SIG-M5 treated with dmso at 0.1 percent for 504 hours (cell line): ENCODE measurements at regions not wholly inside any gene's neighbourhood (a gene's known extent, or its start where the extent isn't known, plus 50 kb on each side); places are given as distances from the start of the nearest gene placed in this dataset.

ENCODE experiments used
- DNase-seq: peaks from one replicate; lab custom pipeline; 2025; ENCODE audit not compliant: unreplicated experiment; lab: John Stamatoyannopoulos, UW

DNA sequence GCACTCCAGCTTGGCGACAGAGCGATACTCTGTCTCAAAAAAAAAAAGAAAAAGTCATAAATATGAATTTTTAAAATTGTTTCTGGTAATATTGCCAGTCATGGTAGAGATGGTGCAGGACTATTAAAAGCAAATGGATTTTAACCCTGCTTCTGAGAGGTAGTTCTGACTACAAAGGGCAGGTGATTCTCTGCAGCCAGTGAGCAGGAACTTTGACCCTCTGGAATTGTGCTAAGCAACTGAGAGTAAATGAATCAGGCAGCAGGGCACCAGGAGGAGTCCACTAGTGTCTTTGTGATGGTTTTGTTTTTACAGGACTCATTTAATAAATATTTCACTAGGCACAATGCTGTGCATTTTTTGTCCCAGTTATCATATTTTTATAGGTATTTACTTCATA, 781.2 kb downstream of the TLE4 start:
- no peak for DNase-seq

DNA sequence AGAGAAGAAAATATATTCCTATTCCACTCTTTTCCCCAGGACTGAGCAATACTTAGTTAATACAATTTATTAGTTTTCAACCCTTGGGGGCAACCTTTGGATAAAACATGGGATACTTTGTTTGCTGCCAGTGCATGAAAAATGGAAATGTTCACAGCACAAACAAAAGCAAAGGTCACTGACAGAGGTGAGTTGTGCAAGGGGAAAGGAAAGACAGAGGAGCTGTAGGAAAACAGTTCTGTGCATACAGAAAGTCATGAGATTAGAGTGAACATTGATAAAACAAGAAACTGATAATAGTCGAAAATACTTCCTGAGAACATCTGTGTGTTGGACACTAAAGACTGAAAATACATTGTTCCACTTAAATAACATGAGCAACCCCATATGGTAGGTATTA, 779.8 kb downstream of the TLE4 start:
- DNase-seq: no peak

DNA sequence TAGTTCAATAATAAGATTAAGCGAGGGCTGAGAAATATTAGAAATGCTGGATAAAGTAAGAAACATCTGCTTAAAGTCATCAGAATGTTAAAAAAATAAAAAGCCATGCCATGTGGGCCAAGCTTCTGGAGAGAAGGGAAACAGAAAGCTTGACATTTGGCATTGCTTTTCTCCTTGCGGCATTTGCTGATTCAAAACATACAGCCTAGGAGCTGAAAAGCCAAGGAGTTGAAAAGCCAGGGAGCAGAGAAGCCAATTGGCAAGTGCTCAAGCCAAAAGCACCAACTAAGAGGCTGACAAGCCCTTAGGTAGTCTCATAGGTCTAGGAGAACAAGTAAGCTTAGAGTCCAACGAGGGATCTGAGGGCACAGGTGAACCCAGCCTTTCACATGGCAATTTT, 754.3 kb downstream of the TLE4 start:
- DNase-seq: no peak

DNA sequence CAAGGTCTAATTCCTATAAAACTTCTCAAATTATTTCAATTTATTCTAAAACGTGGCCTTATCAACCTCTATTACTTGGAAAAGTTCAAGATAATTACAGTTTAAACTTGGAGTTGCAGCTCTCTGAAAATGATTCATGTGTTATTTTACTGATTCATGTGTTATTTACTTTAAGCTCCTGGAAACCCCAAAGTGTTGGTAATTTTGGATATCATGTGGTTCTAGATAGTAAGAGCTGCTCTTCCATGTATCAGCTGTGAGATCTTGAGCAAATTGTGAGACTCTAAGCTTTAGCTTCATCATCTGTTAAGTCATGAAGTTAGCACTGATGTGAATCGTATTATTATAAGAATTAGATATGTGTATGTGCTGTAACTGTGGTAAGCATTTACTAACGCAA, 749.2 kb downstream of the TLE4 start:
- no peak for DNase-seq

DNA sequence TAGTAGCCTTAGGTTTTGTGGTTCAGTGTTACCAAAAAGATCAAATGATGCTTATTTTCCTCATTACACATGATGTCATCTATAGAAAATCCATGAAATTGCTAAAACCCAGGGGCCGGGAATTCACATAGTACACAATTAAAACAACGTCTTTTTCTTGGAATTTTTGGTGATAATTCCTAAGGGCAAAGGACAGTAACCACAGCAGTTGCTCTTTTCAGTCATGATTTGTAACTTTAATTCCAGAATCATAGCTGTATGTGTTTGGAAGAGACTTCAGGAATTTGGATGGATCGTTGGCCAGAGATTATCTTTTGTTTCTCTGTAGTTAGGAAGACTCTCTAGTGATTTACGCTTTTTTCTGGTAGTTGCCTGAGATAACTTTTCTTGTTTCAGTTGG, 748.7 kb downstream of the TLE4 start:
- no peak for DNase-seq

DNA sequence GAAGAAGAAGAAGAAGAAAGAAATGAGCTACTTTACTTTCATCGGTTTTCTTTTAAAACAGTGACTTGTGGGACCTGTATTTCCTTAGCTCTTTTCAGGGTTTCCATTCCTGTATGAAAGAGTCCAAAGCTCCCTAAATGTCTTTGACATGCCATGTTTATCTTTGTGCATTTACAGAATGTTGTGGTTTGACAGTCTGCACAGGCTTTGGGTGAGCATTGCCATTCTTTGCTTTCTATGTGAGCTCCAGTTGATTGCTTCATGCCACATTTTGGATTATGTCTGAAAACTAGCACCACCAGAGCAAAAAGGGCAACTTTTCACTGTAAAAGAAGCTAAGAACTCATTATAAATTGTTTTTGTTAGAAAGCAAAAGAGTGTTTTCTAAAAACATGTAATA, 733.4 kb downstream of the TLE4 start:
- no peak for DNase-seq

DNA sequence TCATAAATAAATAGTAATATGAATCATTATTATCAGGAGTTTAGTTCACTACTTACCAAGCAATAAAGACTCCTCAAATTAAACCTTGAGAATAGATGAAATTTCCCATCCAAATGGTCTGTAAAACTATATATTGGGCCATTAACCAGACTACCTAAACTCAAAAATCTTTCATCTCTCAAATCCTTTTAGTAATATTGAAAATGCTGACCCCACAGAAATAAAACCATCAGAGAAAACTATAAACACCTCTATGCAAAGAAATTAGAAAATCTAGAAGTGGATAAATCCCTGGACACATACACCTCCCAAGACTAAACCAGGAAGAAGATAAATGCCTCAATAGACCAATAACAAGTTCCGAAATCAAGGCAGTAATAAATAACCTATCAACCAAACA, 723.2 kb downstream of the TLE4 start:
- no peak for DNase-seq

DNA sequence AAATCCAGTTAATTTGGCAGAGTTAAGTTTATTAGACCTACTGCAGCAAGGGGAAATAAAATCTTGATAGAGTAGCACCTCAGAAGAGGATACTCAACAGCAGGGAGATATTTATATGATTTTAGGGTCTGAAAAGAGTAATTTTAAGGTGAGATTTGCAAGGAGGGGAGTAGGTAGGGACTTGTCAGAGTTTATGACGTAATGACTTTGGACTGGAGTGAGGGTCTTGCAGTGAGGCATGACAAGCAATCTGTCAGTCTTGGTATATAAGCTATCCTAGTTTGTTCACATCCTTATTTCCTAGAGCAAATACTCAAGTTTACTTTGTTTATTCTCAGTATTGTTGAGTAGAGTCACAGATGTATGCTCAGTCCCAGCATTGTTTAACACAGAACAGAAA, 722.6 kb downstream of the TLE4 start:
- no peak for DNase-seq

DNA sequence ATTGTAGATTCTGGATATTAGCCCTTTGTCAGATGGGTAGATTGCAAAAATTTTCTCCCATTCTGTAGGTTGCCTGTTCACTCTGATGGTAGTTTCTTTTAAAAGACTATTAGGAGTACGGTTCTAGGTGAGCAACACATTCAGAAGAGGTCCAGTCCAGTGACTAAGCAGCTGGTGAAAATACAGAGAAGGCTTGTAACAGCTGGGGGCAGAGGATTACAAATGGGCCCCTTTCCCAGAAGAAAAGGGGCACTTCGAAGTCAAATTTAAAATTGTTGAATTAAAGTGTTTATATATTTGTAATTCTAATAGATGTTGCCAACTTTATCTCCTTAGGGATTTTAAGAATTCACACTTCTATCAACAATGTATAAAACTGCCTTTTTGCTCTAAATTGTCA, 720.5 kb downstream of the TLE4 start:
- DNase-seq: no peak

DNA sequence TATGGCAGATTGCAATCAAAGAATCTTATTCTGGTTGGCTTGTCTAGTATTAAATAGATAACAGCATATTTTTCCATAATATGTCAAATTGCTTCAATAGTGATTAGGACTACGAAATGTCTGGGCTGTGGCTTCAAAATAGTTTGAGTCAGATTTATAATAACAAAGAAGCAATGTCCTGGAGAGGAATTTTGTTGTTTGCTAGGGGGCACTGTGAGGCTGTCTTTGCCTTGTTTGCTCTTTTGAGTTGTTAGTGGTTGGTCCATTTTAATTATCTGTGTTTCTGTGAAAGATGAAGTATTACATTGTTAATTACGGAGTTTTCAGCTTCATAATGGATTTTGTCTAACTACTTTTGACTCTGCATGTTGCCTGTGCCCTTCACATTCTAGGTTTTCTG, 713.6 kb downstream of the TLE4 start:
- DNase-seq: peak; percentile 1

DNA sequence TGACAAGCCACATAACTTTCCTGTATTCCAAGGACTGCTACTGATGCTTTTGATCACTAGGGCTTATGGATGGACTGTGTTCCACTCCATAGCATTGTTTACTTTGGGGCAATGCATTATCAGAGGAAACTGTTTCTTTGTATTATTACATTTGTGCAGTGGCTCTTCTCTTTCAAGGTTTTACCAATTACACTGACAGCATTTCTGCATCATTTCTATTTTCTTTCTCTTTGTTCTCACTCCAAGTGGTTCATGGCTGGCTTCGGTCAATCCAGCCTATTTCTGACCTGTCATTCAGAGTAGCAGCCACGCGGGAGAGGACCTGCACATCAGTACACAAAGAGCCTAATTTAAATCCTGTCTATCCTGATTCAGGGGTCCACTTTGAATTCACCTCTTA, 711.0 kb downstream of the TLE4 start:
- DNase-seq: no peak

DNA sequence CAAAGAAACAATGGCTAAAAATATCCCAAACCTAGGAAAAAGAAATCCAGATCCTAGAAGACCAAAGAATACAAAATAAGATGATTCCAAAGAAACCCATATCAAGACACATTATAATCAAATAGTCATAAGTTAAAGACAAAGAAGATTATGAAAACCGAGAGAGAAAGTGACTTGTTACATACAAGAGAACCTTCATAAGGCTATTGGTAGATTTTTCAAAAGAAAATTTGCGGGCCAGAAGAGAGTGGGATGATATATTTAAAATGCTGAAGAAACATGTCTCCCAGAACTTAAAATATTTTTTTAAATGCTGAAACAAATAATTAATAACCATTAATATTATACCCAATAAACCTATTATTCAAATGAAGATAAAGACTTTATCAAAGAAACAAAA, 687.3 kb downstream of the TLE4 start:
- no peak for DNase-seq

DNA sequence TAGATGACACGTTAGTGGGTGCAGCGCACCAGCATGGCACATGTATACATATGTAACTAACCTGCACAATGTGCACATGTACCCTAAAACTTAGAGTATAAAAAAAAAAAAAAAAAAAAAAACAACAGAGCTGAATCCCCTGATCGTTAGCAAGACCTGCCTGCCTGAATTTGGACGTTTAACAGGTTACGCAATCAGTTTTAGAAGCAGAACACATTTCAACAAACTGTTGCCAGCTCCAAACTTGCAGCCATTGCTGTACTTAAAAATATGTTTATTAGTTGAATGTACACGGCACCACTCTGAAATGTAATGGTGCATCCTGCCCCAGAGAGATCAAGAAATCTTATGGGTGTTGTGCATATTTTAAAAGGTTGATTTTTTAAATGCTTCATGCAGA, 680.0 kb downstream of the TLE4 start:
- no peak for DNase-seq

DNA sequence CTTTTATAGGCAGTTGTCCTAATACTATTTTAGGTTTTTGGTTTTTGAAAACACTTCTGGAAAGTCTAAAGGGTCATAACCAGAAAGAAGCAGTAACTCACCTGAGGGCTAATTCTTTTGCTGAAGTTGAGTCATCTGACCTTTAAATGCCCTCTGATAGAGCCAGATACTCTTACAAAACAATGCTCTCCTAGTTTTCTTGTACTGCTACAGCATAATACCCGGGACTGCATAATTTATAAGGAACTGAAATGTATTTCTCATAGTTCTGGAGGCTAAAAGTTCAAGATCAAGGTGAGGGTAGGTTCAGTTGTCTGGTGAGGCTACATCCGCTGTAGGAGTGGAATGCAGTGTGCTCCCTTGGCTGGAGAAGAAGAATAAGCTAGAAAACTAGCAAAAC, 670.3 kb downstream of the TLE4 start:
- DNase-seq: no peak

DNA sequence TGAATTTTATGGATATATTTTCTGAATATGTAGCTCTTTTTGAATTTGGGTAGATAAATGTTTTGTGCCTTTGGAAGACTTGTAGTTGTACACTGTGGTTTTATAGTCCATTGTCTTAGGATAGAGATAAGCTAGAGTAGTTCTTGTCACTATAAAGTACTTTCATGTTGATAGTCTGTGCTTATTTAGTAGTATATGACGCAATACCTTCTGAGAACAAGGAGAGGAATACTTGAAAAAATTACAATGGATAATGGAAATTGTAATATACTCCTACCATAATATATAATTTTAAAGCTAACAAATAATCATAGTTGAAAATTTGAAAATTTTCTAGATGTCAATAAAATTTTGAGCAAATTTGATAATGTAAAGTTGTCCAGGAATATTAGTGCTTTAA, 664.0 kb downstream of the TLE4 start:
- no peak for DNase-seq

DNA sequence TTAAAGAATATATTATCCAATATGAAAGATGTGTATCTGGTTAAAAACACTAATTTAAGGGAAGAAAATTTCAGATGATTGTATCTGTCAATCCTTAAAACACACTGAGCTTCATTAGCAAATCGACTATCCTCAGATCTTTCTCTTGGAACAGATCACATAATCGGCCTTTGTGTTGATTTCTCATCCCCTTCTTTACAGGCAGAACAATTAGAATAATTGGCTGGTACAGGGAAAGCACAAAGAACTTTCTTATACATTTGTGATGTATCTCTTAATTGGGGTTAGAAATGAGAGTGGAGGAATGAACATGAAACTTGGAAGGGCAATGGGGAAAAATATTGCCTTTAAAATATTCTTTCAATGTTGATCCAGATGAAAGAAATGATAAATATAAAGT, 662.1 kb downstream of the TLE4 start:
- no peak for DNase-seq

DNA sequence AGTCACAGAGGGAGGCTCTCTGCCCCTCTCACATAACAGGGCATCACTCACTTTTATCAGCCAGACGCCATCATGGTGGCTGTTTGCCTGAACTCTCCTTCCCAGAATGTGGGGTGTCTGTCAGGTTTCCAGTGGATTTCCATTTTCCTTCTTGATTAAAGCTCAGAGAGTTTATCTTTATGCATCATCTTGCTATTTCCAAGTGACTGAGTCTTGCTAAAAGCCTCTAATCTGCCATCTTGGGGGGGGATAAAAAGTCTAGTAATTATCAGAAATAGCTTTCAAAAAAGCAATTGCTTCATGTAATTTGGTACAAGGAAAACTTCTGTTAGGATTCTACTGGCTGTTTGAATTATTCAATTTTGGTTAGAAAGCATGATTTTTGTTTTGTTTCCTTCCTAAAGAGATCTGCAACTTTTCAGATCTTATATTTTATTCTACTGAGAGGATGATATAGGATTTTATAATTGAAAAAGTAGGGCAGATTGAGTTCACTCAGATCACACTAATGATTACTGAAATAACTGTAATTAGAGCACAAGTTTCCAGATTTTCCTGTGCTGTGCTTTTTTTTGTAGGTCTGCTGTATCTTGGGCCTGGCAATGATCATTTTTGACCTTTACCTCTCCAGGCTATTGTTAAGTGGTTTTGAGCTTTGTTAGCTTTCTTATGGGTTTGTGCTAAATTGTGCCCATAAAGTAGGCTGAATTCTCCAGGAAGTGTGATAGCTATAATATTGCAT, 661.5 kb downstream of the TLE4 start:
- DNase-seq: no peak

DNA sequence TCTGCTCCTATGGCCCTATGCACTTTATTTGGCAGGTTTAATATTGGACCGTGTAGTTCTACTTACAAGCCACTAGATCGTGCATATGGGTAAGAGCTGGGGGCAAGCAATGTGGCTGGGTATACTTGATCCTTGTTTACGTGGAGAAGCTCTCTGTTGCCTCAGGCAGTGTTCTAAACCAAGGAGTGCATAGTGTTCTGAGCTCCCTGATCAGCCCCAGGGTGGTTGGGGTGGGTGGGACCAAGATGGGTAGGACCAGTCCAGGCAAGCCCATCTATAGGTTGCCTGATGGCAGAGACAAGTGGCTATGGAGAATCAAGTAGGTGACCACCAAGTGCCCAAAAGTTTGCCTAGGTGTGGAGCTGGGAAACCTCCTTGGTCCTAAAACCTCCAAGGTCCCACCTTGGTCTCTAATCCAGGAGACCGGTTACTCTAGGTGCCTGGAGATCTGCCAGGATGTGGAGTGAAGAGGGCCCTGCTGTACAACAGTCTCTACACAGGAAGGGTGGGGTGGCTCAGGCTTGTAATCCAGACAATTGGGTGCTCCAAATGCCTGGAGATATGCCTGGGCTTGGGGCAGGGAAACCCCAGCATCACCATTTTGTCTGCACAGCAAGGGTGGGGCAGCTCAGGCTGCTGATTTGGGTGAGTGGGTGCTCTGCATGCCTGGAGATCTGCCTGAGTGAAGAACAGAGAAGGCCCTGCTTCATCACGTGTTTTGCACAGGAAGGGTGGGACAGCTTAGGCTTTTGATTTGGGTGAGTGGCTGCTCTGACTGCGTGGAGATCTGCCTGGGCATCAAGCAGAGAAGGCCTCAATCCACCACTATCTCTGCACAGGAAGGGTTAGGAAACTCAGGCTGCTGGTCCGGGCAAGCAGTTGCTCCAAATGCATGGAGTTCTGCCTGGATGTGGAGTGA, 659.8 kb downstream of the TLE4 start:
- DNase-seq: peak; percentile 1

DNA sequence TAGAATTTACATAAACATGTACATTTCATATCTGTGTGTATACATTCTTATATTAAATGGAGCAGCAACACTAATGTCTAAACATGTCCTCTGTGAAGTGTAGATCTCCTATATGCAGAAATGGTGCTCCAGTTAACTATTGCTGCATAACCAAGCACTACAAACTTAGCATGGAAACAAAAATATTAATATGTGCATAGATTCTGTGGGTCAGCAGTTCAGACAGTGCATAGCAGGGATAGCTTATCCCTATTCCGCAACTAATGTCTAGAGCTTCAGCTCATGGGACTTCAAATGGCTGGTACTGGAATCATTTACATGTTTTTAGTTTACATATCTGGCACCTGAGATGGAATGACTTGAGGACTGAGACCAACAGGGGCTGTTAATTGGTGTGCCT, 652.1 kb downstream of the TLE4 start:
- no peak for DNase-seq

DNA sequence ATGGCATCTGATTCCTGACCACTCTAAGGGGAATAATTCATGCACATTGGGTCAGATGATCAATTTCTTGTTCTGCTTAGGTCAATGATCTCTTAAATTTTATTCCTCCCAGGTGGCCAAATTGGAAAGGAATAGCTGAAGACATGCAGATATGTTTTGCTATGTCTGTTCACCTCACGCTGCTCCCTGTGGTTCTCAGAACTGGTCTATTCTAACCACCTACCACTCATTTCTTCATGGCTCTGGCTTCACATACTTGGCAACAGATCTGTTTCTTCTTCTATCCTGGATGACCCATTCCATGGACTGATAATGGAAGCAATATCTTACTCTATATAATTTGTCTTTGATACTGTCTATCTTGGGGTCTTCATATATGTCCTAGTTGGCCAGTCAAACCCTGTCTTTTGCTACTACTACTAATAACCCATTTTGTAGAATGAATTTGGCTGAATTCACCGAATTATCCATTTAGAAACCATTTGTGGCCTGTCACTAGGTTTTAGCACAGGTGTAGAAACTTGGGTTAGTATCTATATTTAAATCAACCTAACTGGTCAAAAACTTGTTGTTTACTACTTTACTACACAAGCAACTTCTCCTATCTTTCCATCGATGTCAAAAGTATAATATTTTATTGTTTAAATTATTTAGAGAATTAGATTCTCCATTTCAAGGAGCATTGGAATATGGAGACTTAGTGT, 650.9 kb downstream of the TLE4 start:
- no peak for DNase-seq

DNA sequence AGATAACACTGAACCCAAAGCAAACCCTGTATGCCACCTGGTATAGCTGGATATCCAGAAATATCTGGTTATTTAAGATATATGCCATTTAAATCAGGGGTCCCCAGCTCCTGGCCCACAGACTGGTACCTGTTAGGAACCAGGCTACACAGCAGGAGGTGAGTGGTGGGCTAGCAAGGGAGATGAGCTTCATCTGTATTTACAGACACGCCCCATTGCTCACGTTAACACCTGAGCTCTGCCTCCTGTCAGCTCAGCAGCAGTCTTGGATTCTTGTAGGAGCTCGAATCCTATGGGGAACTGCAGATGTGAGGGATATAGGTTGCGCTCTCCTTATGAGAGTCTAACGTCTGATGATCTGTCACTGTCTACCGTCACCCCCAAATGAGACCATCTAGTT, 646.6 kb downstream of the TLE4 start:
- DNase-seq: no peak

DNA sequence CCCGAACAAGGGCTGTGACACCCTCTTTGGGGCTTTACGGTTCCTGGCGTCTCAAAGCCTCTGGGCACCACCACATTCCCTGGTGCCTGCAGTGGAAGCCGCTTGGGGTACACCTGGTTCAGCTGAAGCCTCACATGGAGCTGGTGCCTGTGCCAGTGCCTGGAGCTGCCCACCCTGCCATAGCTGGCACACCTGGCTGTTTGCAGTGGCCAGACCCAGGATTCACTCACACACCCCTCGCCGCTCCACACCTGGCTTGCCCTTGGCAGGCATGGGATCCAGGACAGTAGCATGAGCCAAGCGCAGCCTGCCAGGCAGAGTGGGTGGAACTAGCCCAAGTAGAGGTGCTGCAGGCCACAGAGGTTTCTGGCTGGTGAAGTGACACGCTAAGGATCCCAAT, 641.8 kb downstream of the TLE4 start:
- DNase-seq: no peak
